C4-2B (cell line): ENCODE measurements at regions not wholly inside any gene's neighbourhood (a gene's known extent, or its start where the extent isn't known, plus 50 kb on each side); places are given as distances from the start of the nearest gene placed in this dataset.

Source experiments
- ZFX ChIP-seq: fragments of 450-650 bp; IDR thresholded peaks from 2 replicates; pipeline ENCODE4 v1.6.1; 2017
- TF ChIP-seq, protein P1 (sequence below): fragments of 450-650 bp; conservative IDR thresholded peaks from 2 replicates; pipeline ENCODE4 v1.5.1; 2017; ENCODE audit warnings: mild to moderate bottlenecking

DNA sequence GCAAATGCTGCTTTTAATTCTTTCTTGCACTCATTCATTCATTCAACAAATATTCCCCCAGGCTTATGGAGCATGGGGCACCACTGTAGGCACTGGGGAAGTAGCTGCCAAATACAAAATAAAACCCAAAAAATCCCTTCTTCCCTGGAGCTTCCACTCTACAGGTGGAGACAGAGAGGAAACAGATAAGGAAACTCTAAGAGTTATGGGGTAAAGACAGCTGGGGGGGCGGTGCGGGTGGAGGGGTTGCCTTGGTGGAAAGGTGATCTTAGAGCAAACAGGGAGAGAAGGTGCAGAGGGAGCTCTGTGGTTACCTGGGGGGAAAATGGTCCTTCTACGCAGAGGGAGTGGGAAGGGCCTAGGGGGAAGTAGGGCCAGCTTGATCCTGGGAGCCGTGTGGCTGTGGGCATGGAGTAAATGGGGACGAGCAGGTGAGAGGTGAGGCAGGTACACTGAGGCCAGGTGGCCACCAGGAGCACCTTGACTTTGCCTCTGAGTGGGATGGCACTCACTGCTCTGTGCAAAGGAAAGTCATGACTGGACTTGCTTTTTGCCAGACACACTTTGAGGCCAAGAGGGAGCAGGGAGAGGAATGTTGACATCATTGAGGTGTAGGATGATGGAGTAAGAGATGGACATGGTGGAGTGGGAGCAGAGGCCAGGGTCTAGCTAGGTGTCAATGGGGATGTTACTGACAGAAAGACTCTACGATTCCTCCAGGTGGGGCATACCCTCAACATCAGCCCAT, 152.0 kb downstream of the ETS2 start:
- TF ChIP-seq, protein P1, sequence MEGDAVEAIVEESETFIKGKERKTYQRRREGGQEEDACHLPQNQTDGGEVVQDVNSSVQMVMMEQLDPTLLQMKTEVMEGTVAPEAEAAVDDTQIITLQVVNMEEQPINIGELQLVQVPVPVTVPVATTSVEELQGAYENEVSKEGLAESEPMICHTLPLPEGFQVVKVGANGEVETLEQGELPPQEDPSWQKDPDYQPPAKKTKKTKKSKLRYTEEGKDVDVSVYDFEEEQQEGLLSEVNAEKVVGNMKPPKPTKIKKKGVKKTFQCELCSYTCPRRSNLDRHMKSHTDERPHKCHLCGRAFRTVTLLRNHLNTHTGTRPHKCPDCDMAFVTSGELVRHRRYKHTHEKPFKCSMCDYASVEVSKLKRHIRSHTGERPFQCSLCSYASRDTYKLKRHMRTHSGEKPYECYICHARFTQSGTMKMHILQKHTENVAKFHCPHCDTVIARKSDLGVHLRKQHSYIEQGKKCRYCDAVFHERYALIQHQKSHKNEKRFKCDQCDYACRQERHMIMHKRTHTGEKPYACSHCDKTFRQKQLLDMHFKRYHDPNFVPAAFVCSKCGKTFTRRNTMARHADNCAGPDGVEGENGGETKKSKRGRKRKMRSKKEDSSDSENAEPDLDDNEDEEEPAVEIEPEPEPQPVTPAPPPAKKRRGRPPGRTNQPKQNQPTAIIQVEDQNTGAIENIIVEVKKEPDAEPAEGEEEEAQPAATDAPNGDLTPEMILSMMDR: no peak
- TF ChIP-seq ZFX: no peak
